Heart left ventricle (tissue), 13 donors: ENCODE measurements at regions not wholly inside any gene's neighbourhood (a gene's known extent, or its start where the extent isn't known, plus 50 kb on each side); places are given as distances from the start of the nearest gene placed in this dataset.

ENCODE experiments used
- POLR2A ChIP-seq, 2 donors: fragments of 450-650 bp; IDR thresholded peaks; one replicate each; pipeline ENCODE4 v1.6.1; 2017; ENCODE audit warnings: antibody characterized with exemption in 2 of 2, mild to moderate bottlenecking in 2 of 2, moderate library complexity in 2 of 2
- TF ChIP-seq, protein P1 (sequence below), 12 donors: fragments of 200-600 bp; sonication (generic) in 4 of 12; IDR thresholded peaks; one replicate each; pipeline versions ENCODE4 v1.5.0 to v1.8.0; 2018 to 2022; ENCODE audit warnings: antibody characterized with exemption in 12 of 12, mild to moderate bottlenecking in 5 of 12
- donor health status: ischemic (EF 13 %, LVEDD 7.1; RV severe dilation, severe dysfunction).
- donor health status: DM: no; HTN: yes; CAD: no.
- donor health status: DM: no; HTN: no; CAD: no.
- donor health status: ischemic (EF 25% LVEDD 6.9; RV normal size, moderate dysfunction).
- donor health status: ischemic (EF 25% LVEDD 5.7; RV mildly dilated, moderate dysfunction).
- donor health status: ischemic (EF 35%, LVEDD 5.7; RV mildly dilated, moderate dysfunction).
- donor health status: nonischemic (EF 11% LVEDD 7.7; RV severe dilation, severe dysfunction).
- donor health status: DM: yes; HTN: yes; CAD: no.
- donor health status: PGD.
- donor health status: ischemic (EF 29% LVEDD 5.4; RV normal size, mild dysfunction).
- donor health status: nonischemic (EF 23%, LVEDD 6.1; RV moderate dilation, normal function).

DNA sequence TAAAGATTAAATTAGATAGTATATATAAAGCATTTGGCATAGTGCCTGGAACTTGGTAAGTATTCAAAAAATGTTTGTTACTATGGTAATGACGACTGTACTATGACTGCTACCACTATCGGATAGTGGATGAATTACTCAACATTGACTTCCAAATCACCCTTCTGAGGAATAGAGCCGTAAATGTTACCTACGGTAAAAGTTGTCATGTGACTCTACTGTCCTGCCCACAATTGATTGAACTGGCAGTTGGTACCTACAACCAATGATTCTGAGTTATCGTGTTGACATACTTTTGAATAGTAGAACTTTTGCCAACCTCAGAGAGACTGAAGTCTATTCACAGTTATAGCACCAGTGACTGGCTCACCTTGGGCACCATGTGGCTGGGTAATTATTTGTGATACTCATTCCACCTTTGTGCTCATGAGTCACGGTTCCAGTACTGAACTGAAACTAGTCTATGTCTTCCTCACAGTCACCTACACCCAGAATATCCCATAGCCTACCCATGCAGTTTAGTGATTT is 185.5 kb upstream of the PITX2 start:
- TF ChIP-seq, protein P1, sequence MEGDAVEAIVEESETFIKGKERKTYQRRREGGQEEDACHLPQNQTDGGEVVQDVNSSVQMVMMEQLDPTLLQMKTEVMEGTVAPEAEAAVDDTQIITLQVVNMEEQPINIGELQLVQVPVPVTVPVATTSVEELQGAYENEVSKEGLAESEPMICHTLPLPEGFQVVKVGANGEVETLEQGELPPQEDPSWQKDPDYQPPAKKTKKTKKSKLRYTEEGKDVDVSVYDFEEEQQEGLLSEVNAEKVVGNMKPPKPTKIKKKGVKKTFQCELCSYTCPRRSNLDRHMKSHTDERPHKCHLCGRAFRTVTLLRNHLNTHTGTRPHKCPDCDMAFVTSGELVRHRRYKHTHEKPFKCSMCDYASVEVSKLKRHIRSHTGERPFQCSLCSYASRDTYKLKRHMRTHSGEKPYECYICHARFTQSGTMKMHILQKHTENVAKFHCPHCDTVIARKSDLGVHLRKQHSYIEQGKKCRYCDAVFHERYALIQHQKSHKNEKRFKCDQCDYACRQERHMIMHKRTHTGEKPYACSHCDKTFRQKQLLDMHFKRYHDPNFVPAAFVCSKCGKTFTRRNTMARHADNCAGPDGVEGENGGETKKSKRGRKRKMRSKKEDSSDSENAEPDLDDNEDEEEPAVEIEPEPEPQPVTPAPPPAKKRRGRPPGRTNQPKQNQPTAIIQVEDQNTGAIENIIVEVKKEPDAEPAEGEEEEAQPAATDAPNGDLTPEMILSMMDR (IDR thresholded peaks at IDR 0.05): no peak
- TF ChIP-seq POLR2A (IDR thresholded peaks at IDR 0.05): no peak
